ENCODE measurements at regions not wholly inside any gene's neighbourhood (a gene's known extent, or its start where the extent isn't known, plus 50 kb on each side); places are given as distances from the start of the nearest gene placed in this dataset.

DNA sequence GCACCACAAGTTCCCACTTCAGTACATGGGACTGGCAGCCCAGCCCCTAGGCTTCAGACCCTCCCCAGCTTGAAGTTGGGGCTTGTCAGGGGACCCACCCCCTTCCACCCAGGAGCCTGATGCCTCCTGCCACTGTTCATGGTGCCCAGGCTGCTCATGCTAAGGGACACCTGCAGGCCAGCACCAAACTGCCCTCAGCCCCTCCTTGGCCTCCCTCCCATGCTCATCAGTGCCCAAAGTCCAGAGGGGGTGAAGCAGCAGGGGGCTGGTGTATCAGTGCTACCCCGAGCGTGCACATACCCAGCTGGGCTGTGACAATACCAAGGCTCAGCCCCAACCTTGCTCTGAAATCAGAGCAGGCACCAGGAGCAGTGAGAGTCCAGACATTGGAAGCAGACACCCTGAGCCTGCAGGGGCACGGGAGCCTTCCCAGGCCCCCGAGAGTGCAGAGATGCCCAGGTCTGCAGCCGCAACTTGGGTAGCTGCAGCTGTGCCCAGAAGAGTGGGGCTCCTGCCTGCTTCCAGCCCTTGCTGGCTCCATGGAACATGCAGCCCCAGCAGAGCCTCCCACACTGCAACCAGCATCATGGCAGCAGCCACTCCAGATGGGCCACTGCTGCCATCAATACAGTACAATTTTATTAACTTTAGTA is 79.0 kb downstream of the MTERF1 start:
- Histone ChIP-seq H3K36me3 (ENCODE audit: control insufficient read depth, insufficient read depth, low read length) (no peaks in the 10 kb centered on the region), H3K27me3 (ENCODE audit: control insufficient read depth, insufficient read depth, low read length) (no peaks in the 10 kb centered on the region), H3K4me3 (ENCODE audit: low read depth, low read length) (no peak overlapping the region)
- ChIA-PET POLR2A (no interaction called here), CTCF (no interaction called here)
- TF ChIP-seq, protein P1, sequence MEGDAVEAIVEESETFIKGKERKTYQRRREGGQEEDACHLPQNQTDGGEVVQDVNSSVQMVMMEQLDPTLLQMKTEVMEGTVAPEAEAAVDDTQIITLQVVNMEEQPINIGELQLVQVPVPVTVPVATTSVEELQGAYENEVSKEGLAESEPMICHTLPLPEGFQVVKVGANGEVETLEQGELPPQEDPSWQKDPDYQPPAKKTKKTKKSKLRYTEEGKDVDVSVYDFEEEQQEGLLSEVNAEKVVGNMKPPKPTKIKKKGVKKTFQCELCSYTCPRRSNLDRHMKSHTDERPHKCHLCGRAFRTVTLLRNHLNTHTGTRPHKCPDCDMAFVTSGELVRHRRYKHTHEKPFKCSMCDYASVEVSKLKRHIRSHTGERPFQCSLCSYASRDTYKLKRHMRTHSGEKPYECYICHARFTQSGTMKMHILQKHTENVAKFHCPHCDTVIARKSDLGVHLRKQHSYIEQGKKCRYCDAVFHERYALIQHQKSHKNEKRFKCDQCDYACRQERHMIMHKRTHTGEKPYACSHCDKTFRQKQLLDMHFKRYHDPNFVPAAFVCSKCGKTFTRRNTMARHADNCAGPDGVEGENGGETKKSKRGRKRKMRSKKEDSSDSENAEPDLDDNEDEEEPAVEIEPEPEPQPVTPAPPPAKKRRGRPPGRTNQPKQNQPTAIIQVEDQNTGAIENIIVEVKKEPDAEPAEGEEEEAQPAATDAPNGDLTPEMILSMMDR (IDR thresholded peaks at IDR 0.05; ENCODE audit: insufficient read depth, low read depth, low read length): no peak
- no peak for DNase-seq (ENCODE audit: low read depth)

DNA sequence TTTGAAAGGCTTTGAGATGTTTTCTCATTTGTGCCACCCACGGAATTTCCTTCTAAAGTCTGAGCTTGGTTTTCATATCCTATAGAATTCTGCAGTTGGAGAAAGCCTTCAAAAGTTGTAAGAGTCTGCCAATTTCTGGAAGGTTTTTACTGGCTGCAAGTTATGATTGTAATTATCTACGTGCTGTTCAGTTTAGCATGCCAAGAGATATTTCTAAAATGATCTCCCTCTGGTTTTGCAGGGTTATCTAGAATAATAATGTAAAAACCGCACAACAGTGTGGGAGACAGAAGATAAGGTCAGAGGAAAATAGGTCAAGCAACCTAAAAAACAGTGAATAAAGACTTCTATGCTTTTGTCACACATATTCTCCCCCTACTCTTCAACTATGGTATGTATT is 69.3 kb downstream of the MTERF1 start:
- TF ChIP-seq, protein P1 (IDR thresholded peaks at IDR 0.05; ENCODE audit: insufficient read depth, low read depth, low read length): no peak
- CTCF ChIA-PET: no interaction called here
- H3K36me3 ChIP-seq (ENCODE audit: control insufficient read depth, insufficient read depth, low read length): no peaks in the 10 kb centered on the region
- no peak for DNase-seq (ENCODE audit: low read depth)
- H3K4me3 ChIP-seq (ENCODE audit: low read depth, low read length): no peak overlapping the region
- no peaks in the 10 kb centered on the region for H3K27me3 ChIP-seq (ENCODE audit: control insufficient read depth, insufficient read depth, low read length)
- POLR2A ChIA-PET: no interaction called here

DNA sequence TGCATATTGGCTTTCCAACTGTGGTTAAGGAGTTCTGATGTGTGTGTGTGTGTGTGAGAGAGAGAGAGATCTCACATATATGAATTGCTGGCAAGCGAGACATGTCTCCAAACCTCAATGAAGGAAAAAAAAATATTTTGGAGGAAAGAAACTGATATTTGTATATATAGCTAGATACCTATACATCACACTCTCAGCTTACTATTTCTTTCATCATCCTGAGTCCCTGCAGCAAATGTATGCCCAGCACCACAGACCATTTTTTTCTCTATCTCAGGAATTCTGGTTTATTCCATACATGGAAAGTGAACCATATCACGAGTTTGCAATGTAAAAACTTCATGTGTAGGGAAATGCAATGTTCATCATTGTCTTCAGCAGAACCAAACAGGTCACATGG is 68.9 kb downstream of the MTERF1 start:
- no peak overlapping the region for H3K4me3 ChIP-seq (ENCODE audit: low read depth, low read length)
- POLR2A ChIA-PET: no interaction called here
- H3K36me3 ChIP-seq (ENCODE audit: control insufficient read depth, insufficient read depth, low read length): no peaks in the 10 kb centered on the region
- TF ChIP-seq, protein P1 (IDR thresholded peaks at IDR 0.05; ENCODE audit: insufficient read depth, low read depth, low read length): no peak
- H3K27me3 ChIP-seq (ENCODE audit: control insufficient read depth, insufficient read depth, low read length): no peaks in the 10 kb centered on the region
- CTCF ChIA-PET: interaction anchor here (0.5 to 0.7 kb wide), 2 partner anchors 17 to 159 kb away, joined by 3 read pairs; no protein-coding TSS in a partner anchor
- DNase-seq (ENCODE audit: low read depth): no peak

DNA sequence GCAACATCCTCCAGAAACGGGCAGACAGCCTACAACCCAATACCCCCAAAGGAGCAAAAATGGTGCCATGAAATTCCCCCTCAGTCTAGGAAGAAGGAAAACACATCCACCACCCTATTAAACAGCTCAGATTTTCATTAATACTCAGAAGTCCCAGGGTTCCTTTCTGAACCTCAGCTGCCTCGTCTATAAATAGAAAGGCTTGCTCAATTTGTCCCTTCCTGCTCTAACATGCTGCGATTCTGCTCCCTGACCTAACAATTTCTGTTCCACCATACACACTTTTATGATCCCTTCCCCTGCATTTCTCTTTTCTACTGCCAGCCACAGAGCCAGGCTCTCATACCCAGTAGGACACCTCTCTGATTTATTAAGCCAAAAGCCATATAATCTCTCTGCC is 68.1 kb downstream of the MTERF1 start:
- Histone ChIP-seq H3K27me3 (ENCODE audit: control insufficient read depth, insufficient read depth, low read length) (no peaks in the 10 kb centered on the region), H3K4me3 (ENCODE audit: low read depth, low read length) (no peak overlapping the region), H3K36me3 (ENCODE audit: control insufficient read depth, insufficient read depth, low read length) (no peaks in the 10 kb centered on the region)
- CTCF ChIA-PET: interaction anchor here (0.7 kb wide), 1 partner anchor 16 kb away, joined by 3 read pairs; no protein-coding TSS in a partner anchor
- no peak for DNase-seq (ENCODE audit: low read depth)
- TF ChIP-seq, protein P1 (IDR thresholded peaks at IDR 0.05; ENCODE audit: insufficient read depth, low read depth, low read length): no peak
- POLR2A ChIA-PET: no interaction called here

DNA sequence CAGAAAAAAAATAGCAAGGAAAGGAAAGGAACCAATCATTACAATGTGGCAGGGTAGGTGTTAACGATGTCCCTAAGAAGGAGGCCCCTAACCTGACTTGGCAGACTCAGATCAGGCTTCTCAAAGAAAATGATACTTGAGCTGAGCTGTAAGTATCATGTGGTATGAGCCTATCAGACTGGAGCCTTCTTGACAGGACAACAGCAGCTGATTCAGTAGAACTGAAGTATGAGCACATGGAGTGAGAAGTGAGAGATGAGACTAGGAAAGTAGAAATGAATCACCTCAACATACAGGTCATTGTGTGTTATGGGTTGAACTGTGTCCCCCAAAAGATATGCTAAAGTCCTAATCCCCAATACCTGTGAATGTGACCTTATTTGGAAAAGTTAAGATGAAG is 66.3 kb downstream of the MTERF1 start:
- Histone ChIP-seq H3K4me3 (ENCODE audit: low read depth, low read length) (no peak overlapping the region), H3K27me3 (ENCODE audit: control insufficient read depth, insufficient read depth, low read length) (no peaks in the 10 kb centered on the region), H3K36me3 (ENCODE audit: control insufficient read depth, insufficient read depth, low read length) (no peaks in the 10 kb centered on the region)
- ChIA-PET POLR2A (no interaction called here), CTCF (no interaction called here)
- TF ChIP-seq, protein P1 (IDR thresholded peaks at IDR 0.05; ENCODE audit: insufficient read depth, low read depth, low read length): no peak
- DNase-seq (ENCODE audit: low read depth): no peak
